ENCODE measurements at regions not wholly inside any gene's neighbourhood (a gene's known extent, or its start where the extent isn't known, plus 50 kb on each side); places are given as distances from the start of the nearest gene placed in this dataset.
A peak's percentile ranks its signal among the peaks of the same experiment; 100 is the strongest.

- H3K4me1 ChIP-seq (ENCODE audit: control insufficient read depth in 1 of 2, insufficient read depth in 2 of 2, low read length in 2 of 2): peaks cover 24 to 26% of the 10 kb centered on the region in 2 donors
- Mint-ChIP-seq H3K27ac (peak overlapping the region in 6 of 7 donors; percentile 67 to 87 (median 78)), H3K27me3 (ENCODE audit: low read depth in 3 of 3) (no peaks in the 10 kb centered on the region), H3K36me3 (no peaks in the 10 kb centered on the region), H3K4me1 (peaks cover 30% of the 10 kb centered on the region), H3K4me3 (no peak overlapping the region), H3K9me3 (peaks cover 0 to 3% (median 0%) of the 10 kb centered on the region in 7 donors)
- peak overlapping the region; percentile 6 to 75 for H3K27ac ChIP-seq (ENCODE audit: low read depth in 1 of 2, low read length in 2 of 2)
- H3K9me3 ChIP-seq (replicated peaks in 1 of 2; ENCODE audit: control insufficient read depth in 1 of 2, insufficient read depth in 1 of 2, low read length in 2 of 2): no peaks in the 10 kb centered on the region
- no peaks in the 10 kb centered on the region for H3K79me2 ChIP-seq (ENCODE audit: insufficient read depth, low read length)
- intact Hi-C loops (cut with micrococcal nuclease): no loop called here
- H2AFZ ChIP-seq (ENCODE audit: insufficient read depth, low read depth, low read length, poor library complexity, severe bottlenecking): peak overlapping the region; percentile 47
- no peaks in the 10 kb centered on the region for H3K36me3 ChIP-seq (replicated peaks in 1 of 2; ENCODE audit: control insufficient read depth in 1 of 2, insufficient read depth in 2 of 2, low read length in 2 of 2)
- no peak for TF ChIP-seq CTCF (IDR thresholded peaks at IDR 0.05)
- H3K4me3 ChIP-seq (replicated peaks in 1 of 3; ENCODE audit: low read depth in 2 of 3, low read length in 3 of 3): no peak overlapping the region
- H3K4me2 ChIP-seq (replicated peaks; ENCODE audit: extremely low read depth, low read length, poor library complexity, severe bottlenecking): no peak overlapping the region
- no peaks in the 10 kb centered on the region for H4K20me1 ChIP-seq (ENCODE audit: insufficient read depth, low read length)
- no peaks in the 10 kb centered on the region for H3K27me3 ChIP-seq (ENCODE audit: control insufficient read depth in 2 of 2, insufficient read depth in 2 of 2, low read length in 2 of 2)
- peak; percentile 74 to 89 (median 74) for DNase-seq
- WGBS (ENCODE audit: insufficient coverage): 54% methylated on average over 6 of the region's 7 CpGs
- H3K9ac ChIP-seq (ENCODE audit: insufficient read depth, low read length, poor library complexity, severe bottlenecking): no peak overlapping the region
Measured at GRCh38 chr5:56545016-56545415, 270.3 kb upstream of the MAP3K1 start.

- Histone ChIP-seq H3K27me3 (ENCODE audit: control insufficient read depth in 2 of 2, insufficient read depth in 2 of 2, low read length in 2 of 2) (no peaks in the 10 kb centered on the region), H3K27ac (ENCODE audit: low read depth in 1 of 2, low read length in 2 of 2) (no peak overlapping the region), H3K36me3 (replicated peaks in 1 of 2; ENCODE audit: control insufficient read depth in 1 of 2, insufficient read depth in 2 of 2, low read length in 2 of 2) (no peaks in the 10 kb centered on the region), H3K4me1 (ENCODE audit: control insufficient read depth in 1 of 2, insufficient read depth in 2 of 2, low read length in 2 of 2) (peaks cover 15% of the 10 kb centered on the region in 2 donors), H3K9me3 (replicated peaks in 1 of 2; ENCODE audit: control insufficient read depth in 1 of 2, insufficient read depth in 1 of 2, low read length in 2 of 2) (no peaks in the 10 kb centered on the region), H3K4me2 (replicated peaks; ENCODE audit: extremely low read depth, low read length, poor library complexity, severe bottlenecking) (no peak overlapping the region), H3K79me2 (ENCODE audit: insufficient read depth, low read length) (no peaks in the 10 kb centered on the region), H3K4me3 (replicated peaks in 1 of 3; ENCODE audit: low read depth in 2 of 3, low read length in 3 of 3) (no peak overlapping the region), H3K9ac (ENCODE audit: insufficient read depth, low read length, poor library complexity, severe bottlenecking) (no peak overlapping the region), H2AFZ (ENCODE audit: insufficient read depth, low read depth, low read length, poor library complexity, severe bottlenecking) (no peak overlapping the region), H4K20me1 (ENCODE audit: insufficient read depth, low read length) (no peaks in the 10 kb centered on the region)
- intact Hi-C loops (cut with micrococcal nuclease): no loop called here
- Mint-ChIP-seq H3K4me3 (no peak overlapping the region), H3K4me1 (peaks cover 23% of the 10 kb centered on the region), H3K27me3 (ENCODE audit: low read depth in 3 of 3) (no peaks in the 10 kb centered on the region), H3K36me3 (no peaks in the 10 kb centered on the region), H3K27ac (peak overlapping the region in 3 of 7 donors; percentile 2 to 72 (median 60)), H3K9me3 (peaks cover 0 to 3% (median 0%) of the 10 kb centered on the region in 7 donors)
- 90% methylated on average over 2 of the region's 6 CpGs for whole genome bisulfite sequencing (ENCODE audit: insufficient coverage)
- TF ChIP-seq CTCF (IDR thresholded peaks at IDR 0.05): no peak
- DNase-seq: peak in 1 of 3 donors; percentile 20
Measured at GRCh38 chr5:56543441-56544388, 271.6 kb upstream of the MAP3K1 start.
